GM19239 (cell line): ENCODE measurements at regions not wholly inside any gene's neighbourhood (a gene's known extent, or its start where the extent isn't known, plus 50 kb on each side); places are given as distances from the start of the nearest gene placed in this dataset.
"Not testable (repeated sequence)": the region's sequence is repeated elsewhere in the genome, so short reads cannot be mapped to it uniquely, and the experiment has no call there.

Source experiments
- DNase-seq: peaks from one replicate; pipeline ENCODE4 v3.0.0; 2011; ENCODE audit warnings: low spot score; ENCODE audit not compliant: insufficient read length
- FAIRE-seq: peaks from 2 replicates; lab custom pipeline; 2011; peaks lifted over from hg19 to GRCh38; lab: Jason Lieb, UNC

GRCh38 chr7:88617185-88617584 is 142.3 kb upstream of the ZNF804B start:
- no peak for FAIRE-seq
- DNase-seq: no peak

GRCh38 chr7:88615336-88615735 is 144.2 kb upstream of the ZNF804B start:
- no peak for FAIRE-seq
- no peak for DNase-seq

DNA sequence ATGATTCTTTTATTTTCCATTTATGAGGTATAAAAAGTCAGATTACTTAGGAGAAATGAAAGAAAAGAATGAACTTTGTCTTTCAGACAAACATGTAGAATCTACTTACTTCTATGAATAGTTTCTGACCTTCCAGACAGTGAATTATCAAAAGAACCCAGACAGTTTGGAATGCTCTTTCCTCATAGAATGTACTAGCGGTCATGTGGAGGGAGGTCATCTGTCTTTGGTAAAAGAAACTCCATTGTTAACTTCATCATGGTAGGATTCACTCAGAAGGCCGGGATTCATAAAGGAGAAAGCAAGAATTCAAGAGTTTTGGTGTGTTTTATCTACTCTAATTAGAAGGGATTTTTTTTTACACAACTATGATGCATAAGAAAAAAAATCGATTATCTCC is 144.8 kb upstream of the ZNF804B start:
- DNase-seq (no peak), FAIRE-seq (no peak)

DNA sequence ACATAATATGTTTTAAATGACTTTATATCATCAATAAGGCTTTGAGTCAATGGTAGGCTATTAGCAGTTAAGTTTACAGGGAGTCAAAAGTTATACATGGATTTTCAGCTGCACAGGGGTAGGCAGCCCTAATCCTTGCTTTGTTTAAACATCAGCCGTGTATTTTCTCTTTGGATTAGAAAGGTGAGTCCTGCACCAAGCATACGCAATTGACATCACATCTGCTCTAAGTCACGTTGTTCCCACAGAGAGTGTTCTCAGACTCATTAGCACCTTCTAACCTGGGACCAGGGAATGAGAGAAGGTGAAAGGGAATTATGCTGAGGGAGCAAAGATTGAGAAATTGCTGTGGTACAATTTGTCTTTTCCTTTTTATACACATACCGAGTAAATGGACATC is 148.6 kb upstream of the ZNF804B start:
- no peak for FAIRE-seq
- no peak for DNase-seq

DNA sequence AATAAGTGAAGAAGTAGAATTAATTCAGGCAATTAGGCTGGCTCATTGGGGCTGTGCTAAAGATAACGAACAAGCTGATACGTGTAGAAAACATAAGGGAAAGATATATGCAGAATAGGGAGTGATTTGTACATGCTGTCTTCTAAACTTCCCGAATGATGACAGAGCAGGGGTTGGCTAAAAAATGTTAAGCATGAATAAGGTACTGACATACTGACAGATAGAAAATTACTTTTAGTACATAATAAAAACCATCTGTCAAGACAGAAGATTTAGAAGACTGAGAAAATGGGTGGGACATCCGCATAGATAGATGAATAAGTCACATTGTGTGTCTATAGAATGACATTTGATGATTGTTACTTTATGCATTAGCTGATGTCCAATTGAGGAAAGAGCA is 158.8 kb upstream of the ZNF804B start:
- no peak for FAIRE-seq
- no peak for DNase-seq

GRCh38 chr7:88599528-88599927 is 160.0 kb upstream of the ZNF804B start:
- FAIRE-seq: no peak
- no peak for DNase-seq

GRCh38 chr7:88597941-88598425 is 161.5 kb upstream of the ZNF804B start:
- no peak for FAIRE-seq
- DNase-seq: no peak

- no peak for DNase-seq
- no peak for FAIRE-seq
Observed at GRCh38 chr7:88590963-88591362, 168.5 kb upstream of the ZNF804B start.

DNA sequence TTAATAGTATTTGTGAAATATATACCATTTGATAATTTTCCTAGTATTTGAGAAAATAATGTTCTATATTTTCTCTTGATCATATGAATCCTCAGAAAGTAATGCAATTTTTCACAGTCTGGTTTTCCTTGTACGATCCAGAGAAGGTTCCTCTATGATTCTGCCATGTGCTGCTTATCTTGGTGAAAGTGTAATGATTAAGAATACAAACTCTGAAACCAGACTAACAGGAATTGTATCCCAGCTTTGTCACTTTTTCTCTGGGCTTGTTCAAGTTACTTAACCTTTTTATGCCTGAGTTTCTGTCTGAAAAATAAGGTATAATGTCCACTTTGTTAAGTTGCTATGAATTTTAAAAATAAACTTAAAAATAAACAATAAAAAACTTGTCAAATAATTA is 169.6 kb upstream of the ZNF804B start:
- DNase-seq: no peak

DNA sequence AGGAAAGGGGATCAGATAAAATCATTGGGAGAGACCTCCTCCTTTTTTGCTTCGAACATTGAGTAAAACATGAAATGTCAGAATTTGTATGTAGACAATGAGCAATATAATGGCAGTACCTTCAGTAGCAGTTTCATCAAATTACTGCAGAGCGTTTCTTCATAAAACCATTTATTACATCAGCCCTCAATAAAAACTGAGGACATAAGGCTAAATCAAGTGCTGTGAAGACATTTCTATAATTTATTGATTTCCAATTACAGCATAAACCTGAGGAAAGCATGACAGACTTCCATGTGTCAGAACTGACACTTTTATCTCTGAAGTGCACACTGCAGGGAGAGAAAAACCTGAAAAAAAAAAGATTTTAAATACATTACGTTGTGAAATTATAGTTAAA is 172.6 kb upstream of the ZNF804B start:
- DNase-seq (no peak), FAIRE-seq (no peak)

More for the DNA sequence above, 169.6 kb upstream of the ZNF804B start:
- FAIRE-seq: no peak

DNA sequence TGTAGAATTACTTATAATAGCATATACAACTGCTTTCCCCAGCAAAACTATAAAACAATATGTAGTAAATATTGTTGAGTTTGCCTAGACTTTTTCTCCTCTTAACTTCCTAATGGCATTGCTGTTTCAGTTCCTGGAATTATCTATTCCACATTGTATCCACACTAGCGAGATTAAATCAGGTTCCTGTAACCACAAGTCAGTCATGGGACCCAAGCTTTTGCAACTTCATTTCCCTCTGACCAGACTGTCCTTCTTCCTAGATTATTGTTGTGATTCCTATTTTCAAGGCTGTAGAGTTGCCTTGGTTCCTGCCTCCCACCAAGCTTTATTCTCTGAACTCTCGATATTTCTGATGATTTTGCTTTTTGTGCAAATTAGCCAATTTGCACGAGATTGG is 173.3 kb upstream of the ZNF804B start:
- no peak for FAIRE-seq

DNA sequence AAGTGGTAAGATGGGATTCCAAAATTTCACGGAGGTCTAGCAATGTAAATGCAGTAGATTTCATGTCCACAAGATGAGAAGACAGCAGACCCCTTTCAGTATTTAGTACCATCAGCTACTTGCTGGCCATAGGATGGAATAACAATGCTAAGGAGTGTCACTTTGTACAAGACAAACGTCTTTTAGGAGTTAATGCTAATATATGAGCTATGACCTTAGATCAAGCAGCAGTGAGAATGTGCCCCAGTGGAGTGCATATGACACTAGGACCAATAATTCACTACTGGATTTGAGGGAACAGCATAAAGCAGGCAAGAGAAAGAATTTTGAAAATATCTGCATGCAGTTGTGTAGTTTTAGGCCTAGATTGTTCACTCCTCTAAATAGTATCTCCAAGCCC is 182.8 kb upstream of the ZNF804B start:
- FAIRE-seq: no peak
- no peak for DNase-seq

More for the DNA sequence above, 173.3 kb upstream of the ZNF804B start:
- no peak for DNase-seq

DNA sequence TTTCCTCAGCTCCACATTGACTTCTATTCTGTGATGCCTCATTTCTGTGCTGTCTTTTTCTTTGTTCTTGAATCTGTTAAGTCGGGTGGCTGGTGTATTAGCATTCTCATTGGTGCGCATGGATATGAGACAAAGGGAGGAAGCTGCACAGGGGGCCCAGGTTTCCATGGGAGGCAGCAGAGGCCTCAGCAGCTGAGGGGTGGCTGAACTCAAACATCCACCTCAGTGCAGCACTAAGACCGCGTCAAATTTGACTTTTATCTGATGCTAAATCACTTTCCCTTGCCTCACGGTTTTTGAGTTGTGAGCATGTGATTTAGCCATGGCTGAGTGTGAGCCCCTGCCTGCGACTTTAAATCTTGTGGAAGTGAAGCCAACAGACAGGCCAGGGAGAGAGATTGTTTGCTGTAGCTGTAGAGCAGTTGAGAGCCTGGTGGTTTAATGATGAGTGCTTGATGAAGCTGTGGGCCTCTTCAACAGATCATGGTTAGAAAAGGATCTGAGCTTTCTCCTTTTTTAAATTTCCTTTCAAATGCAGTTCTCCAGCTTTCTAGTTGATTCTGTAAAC is 193.3 kb upstream of the ZNF804B start:
- DNase-seq: no peak
- no peak for FAIRE-seq

- no peak for DNase-seq
- no peak for FAIRE-seq
Observed at GRCh38 chr7:88565401-88565800, 194.1 kb upstream of the ZNF804B start.

- FAIRE-seq, DNase-seq: not testable (repeated sequence)
Observed at GRCh38 chr7:88556441-88556840, 203.1 kb upstream of the ZNF804B start.

DNA sequence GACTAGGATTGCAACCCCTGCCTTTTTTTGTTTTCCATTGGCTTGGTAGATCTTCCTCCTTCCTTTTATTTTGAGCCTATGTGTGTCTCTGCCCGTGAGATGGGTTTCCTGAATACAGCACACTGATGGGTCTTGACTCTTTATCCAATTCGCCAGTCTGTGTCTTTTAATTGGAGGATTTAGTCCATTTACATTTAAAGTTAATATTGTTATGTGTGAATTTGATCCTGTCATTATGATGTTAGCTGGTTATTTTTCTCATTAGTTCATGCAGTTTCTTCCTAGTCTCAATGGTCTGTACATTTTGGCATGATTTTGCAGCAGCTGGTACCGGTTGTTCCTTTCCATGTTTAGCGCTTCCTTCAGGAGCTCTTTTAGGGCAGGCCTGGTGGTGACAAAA is 204.7 kb upstream of the ZNF804B start:
- FAIRE-seq, DNase-seq: not testable (repeated sequence)

DNA sequence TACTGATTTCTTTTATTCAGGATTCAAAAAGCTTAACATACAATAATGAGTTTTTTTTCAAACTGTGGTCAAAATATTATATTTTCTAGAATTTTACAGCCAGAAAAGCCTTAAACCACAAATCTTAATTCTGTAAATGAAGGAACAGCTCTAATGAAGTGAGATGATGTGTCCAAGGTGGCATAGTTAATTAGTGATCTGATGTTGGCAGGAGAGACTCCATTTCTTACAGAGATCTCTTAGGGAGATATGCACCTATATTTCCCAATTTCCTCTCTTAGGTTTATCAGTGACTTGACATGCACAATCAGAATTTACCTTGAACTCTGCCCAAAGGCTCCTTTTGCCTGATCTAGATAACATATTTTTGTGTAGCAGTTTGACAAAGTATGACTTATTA is 211.1 kb upstream of the ZNF804B start:
- DNase-seq (no peak), FAIRE-seq (no peak)

DNA sequence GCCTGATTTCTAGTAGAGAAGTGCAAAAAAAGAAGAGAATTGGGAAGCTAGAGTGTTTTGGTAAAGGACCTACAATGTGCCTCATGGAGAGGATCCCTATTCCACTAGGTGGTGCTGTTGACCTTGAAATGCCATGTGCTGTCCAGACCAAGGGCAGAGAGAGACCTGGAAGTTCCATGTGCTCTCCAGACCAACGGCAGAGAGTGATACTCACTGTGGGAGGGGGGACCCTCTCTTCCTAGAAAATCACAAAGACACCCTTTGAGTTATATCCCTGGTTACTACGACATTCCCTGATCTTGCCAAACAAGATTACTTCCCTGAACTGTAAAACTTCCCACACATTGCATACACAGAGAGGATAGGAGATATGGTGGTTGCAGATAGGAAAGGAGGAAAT is 212.7 kb upstream of the ZNF804B start:
- DNase-seq: peak; percentile 3
- FAIRE-seq: no peak

- no peak for DNase-seq
- no peak for FAIRE-seq
Observed at GRCh38 chr7:88545663-88546062, 213.8 kb upstream of the ZNF804B start.

DNA sequence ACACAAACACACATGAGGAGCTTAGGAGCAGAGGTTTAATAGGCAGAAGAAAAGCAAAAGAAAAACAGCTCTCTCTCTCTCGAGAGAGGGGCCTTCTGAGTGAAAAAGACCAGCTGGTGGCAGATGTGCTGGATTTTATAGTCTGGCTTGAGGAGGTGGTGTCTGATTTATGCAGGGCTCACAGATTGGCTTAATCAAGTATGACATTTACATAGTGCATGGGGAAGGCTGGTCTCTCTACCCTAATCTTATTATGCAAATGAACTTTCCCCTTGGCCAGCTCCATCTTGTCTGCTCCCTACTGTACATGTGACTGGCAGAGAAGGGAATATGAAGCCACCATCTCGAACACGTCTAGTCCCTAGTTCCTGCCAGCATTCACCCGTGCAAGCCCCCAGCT is 219.5 kb upstream of the ZNF804B start:
- FAIRE-seq (no peak), DNase-seq (no peak)

GRCh38 chr7:88539518-88539917 is 220.0 kb upstream of the ZNF804B start:
- DNase-seq: no peak
- FAIRE-seq: no peak

GRCh38 chr7:88523645-88524044 is 217.0 kb upstream of the STEAP4 start:
- FAIRE-seq (no peak), DNase-seq (no peak)
